ENCODE measurements at regions not wholly inside any gene's neighbourhood (a gene's known extent, or its start where the extent isn't known, plus 50 kb on each side); places are given as distances from the start of the nearest gene placed in this dataset.

GRCh38 chr2:81767187-81767912 is 1462.8 kb upstream of the LRRTM1 start:
- Histone ChIP-seq H3K4me1 (ENCODE audit: control insufficient read depth, extremely low read depth, insufficient read depth, low read length) (no peaks in the 10 kb centered on the region), H3K9ac (ENCODE audit: control insufficient read depth, extremely low read depth, insufficient read depth, low read length) (no peak overlapping the region), H2AFZ (ENCODE audit: control insufficient read depth, low read length) (no peak overlapping the region), H3K9me1 (ENCODE audit: control insufficient read depth, extremely low read depth, insufficient read depth, low read length) (no peaks in the 10 kb centered on the region), H3K36me3 (ENCODE audit: control insufficient read depth in 2 of 2, extremely low read depth in 1 of 2, insufficient read depth in 2 of 2, low read length in 2 of 2) (no peaks in the 10 kb centered on the region), H3K9me3 (ENCODE audit: control insufficient read depth, low read depth, low read length) (no peaks in the 10 kb centered on the region), H3K27me3 (ENCODE audit: control insufficient read depth, extremely low read depth, insufficient read depth, low read length) (no peaks in the 10 kb centered on the region), H3K4me2 (ENCODE audit: control insufficient read depth, extremely low read depth, insufficient read depth, low read depth, low read length) (no peak overlapping the region), H4K20me1 (ENCODE audit: control insufficient read depth, extremely low read depth, insufficient read depth, low read length) (no peaks in the 10 kb centered on the region), H3K79me2 (ENCODE audit: control insufficient read depth, insufficient read depth, low read length) (no peaks in the 10 kb centered on the region), H3K27ac (ENCODE audit: control insufficient read depth, insufficient read depth, low read length) (no peak overlapping the region), H3K4me3 (ENCODE audit: control insufficient read depth in 2 of 3, extremely low read depth in 1 of 3, insufficient read depth in 2 of 3, low read depth in 1 of 3, low read length in 3 of 3) (no peak overlapping the region)
- no peak for FAIRE-seq
- dilution Hi-C loops (cut with MboI; ENCODE audit: extremely low pct_ligation_motif_present, low sequenced_read_pairs): no loop called here
- TF ChIP-seq EZH2 (IDR thresholded peaks at IDR 0.05; ENCODE audit: low read length): no peak
- TF ChIP-seq, protein P1, sequence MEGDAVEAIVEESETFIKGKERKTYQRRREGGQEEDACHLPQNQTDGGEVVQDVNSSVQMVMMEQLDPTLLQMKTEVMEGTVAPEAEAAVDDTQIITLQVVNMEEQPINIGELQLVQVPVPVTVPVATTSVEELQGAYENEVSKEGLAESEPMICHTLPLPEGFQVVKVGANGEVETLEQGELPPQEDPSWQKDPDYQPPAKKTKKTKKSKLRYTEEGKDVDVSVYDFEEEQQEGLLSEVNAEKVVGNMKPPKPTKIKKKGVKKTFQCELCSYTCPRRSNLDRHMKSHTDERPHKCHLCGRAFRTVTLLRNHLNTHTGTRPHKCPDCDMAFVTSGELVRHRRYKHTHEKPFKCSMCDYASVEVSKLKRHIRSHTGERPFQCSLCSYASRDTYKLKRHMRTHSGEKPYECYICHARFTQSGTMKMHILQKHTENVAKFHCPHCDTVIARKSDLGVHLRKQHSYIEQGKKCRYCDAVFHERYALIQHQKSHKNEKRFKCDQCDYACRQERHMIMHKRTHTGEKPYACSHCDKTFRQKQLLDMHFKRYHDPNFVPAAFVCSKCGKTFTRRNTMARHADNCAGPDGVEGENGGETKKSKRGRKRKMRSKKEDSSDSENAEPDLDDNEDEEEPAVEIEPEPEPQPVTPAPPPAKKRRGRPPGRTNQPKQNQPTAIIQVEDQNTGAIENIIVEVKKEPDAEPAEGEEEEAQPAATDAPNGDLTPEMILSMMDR (optimal IDR thresholded peaks at IDR 0.05 in 1 of 3, IDR thresholded peaks at IDR 0.05 in 1 of 3, conservative IDR thresholded peaks at IDR 0.05 in 1 of 3; ENCODE audit: extremely low read depth in 1 of 3, insufficient read depth in 2 of 3, low read length in 3 of 3): no peak
- DNase-seq (ENCODE audit: low read depth, low spot score): no peak

DNA sequence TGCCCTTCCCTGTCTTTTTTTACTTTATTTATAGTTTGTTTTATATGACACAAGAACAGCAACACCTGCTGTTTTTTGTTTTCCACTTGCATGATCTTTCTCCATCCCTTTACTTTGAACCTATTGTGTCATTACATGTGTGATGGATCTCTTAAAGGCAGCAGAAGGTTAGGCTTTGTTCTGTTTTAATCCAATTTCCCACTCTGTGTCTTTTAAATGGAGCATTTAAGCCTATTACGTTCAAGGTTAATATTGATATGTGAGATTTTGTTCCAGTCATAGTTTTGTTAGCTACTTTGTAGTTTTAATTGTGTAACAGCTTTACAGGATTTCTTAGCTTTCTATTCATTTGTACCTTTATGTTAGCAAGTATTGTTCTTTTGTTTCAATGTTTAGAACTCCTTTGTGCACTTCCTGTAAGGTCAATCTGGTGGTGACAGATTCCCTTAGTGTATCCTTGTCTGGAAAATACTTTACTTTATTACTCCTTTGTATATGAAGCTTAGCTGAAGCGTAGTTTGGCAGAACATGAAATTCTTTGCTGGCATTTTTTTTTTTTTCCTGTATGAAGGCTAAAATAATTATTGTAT is 1443.0 kb upstream of the LRRTM1 start:
- FAIRE-seq (no peak), DNase-seq (ENCODE audit: low read depth, low spot score) (no peak)
- H3K36me3 ChIP-seq (ENCODE audit: control insufficient read depth in 2 of 2, extremely low read depth in 1 of 2, insufficient read depth in 2 of 2, low read length in 2 of 2): no peaks in the 10 kb centered on the region
- no peak overlapping the region for H3K4me3 ChIP-seq (ENCODE audit: control insufficient read depth in 2 of 3, extremely low read depth in 1 of 3, insufficient read depth in 2 of 3, low read depth in 1 of 3, low read length in 3 of 3)
- H3K9me3 ChIP-seq (ENCODE audit: control insufficient read depth, low read depth, low read length): peaks cover 2% of the 10 kb centered on the region
- no peaks in the 10 kb centered on the region for H3K27me3 ChIP-seq (ENCODE audit: control insufficient read depth, extremely low read depth, insufficient read depth, low read length)
- TF ChIP-seq, protein P1 (optimal IDR thresholded peaks at IDR 0.05 in 1 of 3, IDR thresholded peaks at IDR 0.05 in 1 of 3, conservative IDR thresholded peaks at IDR 0.05 in 1 of 3; ENCODE audit: extremely low read depth in 1 of 3, insufficient read depth in 2 of 3, low read length in 3 of 3): no peak
- no peak for TF ChIP-seq EZH2 (IDR thresholded peaks at IDR 0.05; ENCODE audit: low read length)
- dilution Hi-C loops (cut with MboI; ENCODE audit: extremely low pct_ligation_motif_present, low sequenced_read_pairs): no loop called here
- no peaks in the 10 kb centered on the region for H3K79me2 ChIP-seq (ENCODE audit: control insufficient read depth, insufficient read depth, low read length)
- H3K27ac ChIP-seq (ENCODE audit: control insufficient read depth, insufficient read depth, low read length): no peak overlapping the region
- no peaks in the 10 kb centered on the region for H3K4me1 ChIP-seq (ENCODE audit: control insufficient read depth, extremely low read depth, insufficient read depth, low read length)
- no peaks in the 10 kb centered on the region for H3K9me1 ChIP-seq (ENCODE audit: control insufficient read depth, extremely low read depth, insufficient read depth, low read length)
- no peak overlapping the region for H2AFZ ChIP-seq (ENCODE audit: control insufficient read depth, low read length)
- H3K4me2 ChIP-seq (ENCODE audit: control insufficient read depth, extremely low read depth, insufficient read depth, low read depth, low read length): no peak overlapping the region
- no peaks in the 10 kb centered on the region for H4K20me1 ChIP-seq (ENCODE audit: control insufficient read depth, extremely low read depth, insufficient read depth, low read length)
- no peak overlapping the region for H3K9ac ChIP-seq (ENCODE audit: control insufficient read depth, extremely low read depth, insufficient read depth, low read length)
